DOHH2 (cell line): ENCODE measurements at regions not wholly inside any gene's neighbourhood (a gene's known extent, or its start where the extent isn't known, plus 50 kb on each side); places are given as distances from the start of the nearest gene placed in this dataset.

ENCODE experiments used
- CTCF ChIP-seq: fragments of 200-600 bp; sonication (generic); IDR thresholded peaks from one replicate; pipeline ENCODE4 v1.5.1; 2014; ENCODE audit warnings: antibody characterized with exemption, mild to moderate bottlenecking, low read depth, low read length; ENCODE audit not compliant: poor library complexity, severe bottlenecking
- EZH2phosphoT487 ChIP-seq: fragments of 200-600 bp; sonication (generic); IDR thresholded peaks from 2 replicates; pipeline ENCODE4 v1.6.1; 2017; ENCODE audit warnings: borderline replicate concordance, mild to moderate bottlenecking, antibody characterized with exemption, low read length, moderate library complexity, mixed read lengths

DNA sequence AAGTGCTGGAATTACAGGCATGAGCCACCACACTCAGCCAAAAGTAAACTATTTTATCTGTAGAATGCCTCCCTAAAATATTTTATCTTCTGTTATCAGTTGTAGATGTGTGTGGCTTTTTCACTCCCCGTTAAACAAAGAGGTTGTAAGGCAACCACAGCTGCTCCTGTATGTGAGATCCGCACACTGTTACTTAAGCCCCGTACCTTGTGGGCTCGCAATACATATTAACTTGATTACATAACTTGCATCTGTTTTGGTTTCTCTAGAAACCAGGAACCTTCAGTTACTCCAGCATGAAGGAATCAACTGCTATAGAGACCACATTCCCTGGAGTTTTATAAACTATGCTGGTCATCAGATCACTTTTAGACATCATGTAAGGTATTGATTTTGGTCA, 420.1 kb upstream of the SLC35B3 start:
- TF ChIP-seq CTCF (no peak), EZH2phosphoT487 (no peak)
